ENCODE measurements at regions not wholly inside any gene's neighbourhood (a gene's known extent, or its start where the extent isn't known, plus 50 kb on each side); places are given as distances from the start of the nearest gene placed in this dataset.

DNA sequence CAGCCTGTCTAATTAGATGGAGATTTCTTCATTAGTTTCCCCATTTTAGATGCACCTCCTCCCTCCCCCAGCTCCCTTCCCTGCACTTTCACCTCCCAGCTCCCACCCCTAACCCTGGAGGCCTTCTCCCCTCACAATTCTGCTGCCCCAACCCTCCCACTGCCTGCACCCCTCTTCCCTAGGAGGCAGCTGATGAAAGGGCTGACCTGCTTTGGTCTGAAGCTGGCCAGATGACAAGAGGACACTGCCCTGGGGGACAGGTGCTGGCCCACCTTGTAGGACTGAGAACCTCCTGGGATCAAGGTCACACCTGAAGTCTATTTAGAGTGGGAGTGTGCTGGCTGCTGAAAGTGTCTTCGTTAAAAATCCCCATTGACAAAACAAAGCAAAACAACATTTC lies 259.4 kb downstream of the TLE3 start:
- TF ChIP-seq, protein P1, sequence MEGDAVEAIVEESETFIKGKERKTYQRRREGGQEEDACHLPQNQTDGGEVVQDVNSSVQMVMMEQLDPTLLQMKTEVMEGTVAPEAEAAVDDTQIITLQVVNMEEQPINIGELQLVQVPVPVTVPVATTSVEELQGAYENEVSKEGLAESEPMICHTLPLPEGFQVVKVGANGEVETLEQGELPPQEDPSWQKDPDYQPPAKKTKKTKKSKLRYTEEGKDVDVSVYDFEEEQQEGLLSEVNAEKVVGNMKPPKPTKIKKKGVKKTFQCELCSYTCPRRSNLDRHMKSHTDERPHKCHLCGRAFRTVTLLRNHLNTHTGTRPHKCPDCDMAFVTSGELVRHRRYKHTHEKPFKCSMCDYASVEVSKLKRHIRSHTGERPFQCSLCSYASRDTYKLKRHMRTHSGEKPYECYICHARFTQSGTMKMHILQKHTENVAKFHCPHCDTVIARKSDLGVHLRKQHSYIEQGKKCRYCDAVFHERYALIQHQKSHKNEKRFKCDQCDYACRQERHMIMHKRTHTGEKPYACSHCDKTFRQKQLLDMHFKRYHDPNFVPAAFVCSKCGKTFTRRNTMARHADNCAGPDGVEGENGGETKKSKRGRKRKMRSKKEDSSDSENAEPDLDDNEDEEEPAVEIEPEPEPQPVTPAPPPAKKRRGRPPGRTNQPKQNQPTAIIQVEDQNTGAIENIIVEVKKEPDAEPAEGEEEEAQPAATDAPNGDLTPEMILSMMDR (IDR thresholded peaks at IDR 0.05; ENCODE audit: control insufficient read depth, extremely low read depth, insufficient read depth): no peak
- DNase-seq (ENCODE audit: low read depth): no peak
- H3K4me3 ChIP-seq (ENCODE audit: low read depth, low read length): no peak overlapping the region

DNA sequence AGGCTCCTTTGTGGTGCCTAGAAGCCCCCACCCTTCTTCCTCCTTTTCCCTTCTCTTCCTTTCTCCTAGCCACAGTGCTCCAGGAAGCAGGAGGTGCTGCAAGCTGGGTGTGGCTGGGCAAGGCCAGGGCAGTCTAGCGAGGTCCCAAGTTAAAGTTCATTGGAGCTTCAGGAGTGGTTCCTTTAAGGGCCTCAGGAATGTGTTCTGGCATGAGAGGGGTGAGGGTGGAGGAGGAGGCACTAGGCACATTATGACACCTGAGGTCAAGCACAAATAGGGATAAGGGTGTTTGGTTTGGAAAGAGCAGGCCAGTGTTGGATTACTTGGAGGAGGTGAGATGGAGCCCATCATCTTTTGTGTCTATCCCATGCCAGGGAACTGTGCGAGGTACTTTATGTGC lies 258.7 kb downstream of the TLE3 start:
- no peak for DNase-seq (ENCODE audit: low read depth)
- no peak overlapping the region for H3K4me3 ChIP-seq (ENCODE audit: low read depth, low read length)
- TF ChIP-seq, protein P1 (IDR thresholded peaks at IDR 0.05; ENCODE audit: control insufficient read depth, extremely low read depth, insufficient read depth): no peak

DNA sequence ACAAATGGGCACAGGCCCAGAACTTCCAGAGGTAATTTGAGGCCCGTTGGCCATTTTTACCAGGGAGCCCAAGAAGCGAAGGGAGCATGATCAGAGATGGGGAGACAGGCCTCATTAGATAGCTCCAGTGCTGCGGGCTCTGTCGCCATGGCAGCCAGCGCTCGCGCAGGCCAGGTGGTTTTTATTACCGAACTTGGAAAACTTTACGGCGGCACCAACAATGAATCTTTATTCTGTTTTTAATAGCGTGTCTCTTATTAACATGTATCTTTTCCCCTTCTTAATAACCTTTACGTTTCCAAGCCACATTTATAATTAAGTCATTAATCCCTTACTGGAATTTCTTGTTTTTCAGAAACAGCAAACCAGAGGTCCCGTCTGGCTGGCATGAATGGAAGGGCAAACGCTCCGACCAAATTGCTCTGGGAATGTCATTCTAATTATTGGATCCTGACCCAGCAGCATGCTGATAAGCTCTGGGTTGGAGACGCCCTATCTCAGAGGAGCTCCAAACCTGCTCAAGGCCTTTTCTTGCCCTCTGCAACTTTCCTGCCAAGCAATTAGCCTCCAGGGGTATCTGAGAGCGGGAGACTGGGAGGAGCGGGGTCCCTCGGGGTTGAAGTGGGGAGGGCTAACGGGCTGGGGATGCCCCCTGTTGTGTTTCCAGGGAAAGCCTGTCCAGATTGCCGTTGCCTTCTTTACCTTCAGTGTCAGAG lies 256.4 kb downstream of the TLE3 start:
- no peak overlapping the region for H3K4me3 ChIP-seq (ENCODE audit: low read depth, low read length)
- TF ChIP-seq, protein P1 (IDR thresholded peaks at IDR 0.05; ENCODE audit: control insufficient read depth, extremely low read depth, insufficient read depth): no peak
- DNase-seq (ENCODE audit: low read depth): no peak

DNA sequence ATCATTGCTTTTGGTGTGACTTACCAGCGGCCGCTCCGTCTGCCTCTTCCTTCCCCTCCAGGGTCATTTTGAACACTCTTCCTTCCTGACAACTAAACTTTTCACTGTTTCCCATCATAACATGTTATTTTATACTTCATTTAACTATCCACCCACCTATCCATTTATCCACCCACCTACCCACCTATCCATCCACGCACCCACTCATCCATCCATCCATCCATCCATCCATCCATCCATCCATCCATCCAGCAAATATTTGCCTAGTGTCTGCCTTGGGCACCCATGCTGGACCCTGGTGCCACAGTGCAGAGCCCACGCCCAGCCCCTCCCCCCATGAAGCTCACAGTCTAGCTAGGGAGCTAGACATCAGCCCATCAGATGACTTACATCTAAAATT lies 254.9 kb downstream of the TLE3 start:
- H3K4me3 ChIP-seq (ENCODE audit: low read depth, low read length): no peak overlapping the region
- no peak for DNase-seq (ENCODE audit: low read depth)
- TF ChIP-seq, protein P1 (IDR thresholded peaks at IDR 0.05; ENCODE audit: control insufficient read depth, extremely low read depth, insufficient read depth): no peak

DNA sequence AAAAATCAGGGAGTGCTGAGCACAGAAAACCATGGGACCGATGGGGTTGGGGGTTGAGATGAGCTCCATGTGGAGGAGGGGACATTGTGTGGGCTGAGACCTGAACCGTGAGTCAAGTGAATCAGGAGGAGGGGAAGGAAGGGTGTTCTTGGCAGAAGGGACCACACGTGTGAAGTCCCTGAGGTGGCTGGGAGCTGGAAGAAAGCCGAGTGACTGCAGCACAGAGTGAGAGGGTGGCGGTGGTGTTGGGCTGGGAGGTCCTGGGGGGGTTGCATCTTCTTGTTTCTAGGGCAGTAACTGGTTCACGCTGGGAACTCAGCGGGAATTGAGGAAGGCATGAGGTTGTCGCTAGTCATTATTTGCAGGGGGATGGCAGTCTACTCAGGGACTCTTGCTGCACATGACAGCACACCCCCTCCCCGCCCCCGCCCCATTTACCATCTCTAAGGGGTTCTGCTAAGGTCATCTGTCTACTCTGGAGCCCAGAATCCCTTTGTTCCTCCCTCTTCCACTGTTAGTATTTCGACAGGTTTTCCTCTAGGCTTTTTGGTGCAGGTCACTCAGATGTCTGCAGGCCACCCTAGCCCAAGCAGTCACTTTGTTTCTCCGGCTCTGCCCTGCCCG lies 254.3 kb downstream of the TLE3 start:
- TF ChIP-seq, protein P1 (IDR thresholded peaks at IDR 0.05; ENCODE audit: control insufficient read depth, extremely low read depth, insufficient read depth): no peak
- no peak for DNase-seq (ENCODE audit: low read depth)
- no peak overlapping the region for H3K4me3 ChIP-seq (ENCODE audit: low read depth, low read length)

DNA sequence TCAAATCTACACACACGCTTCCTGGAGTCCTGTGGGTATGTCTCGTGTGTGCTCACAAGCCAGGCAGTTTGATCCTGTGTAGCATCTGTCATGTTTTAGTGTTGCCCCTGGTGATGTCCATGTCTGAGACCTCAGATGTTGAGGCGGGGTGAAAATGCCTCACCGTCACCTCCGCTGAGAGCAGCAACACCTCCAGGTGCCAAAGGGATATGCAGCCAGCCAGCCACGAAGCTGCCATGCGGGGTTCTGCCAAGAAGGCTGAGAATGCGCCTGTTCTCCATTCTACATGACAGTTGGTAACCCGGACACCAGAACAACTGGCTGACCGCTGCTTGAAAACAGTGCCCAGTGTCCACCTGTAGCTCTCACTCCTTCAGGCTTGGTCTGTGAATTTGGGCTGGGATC lies 253.8 kb downstream of the TLE3 start:
- TF ChIP-seq, protein P1 (IDR thresholded peaks at IDR 0.05; ENCODE audit: control insufficient read depth, extremely low read depth, insufficient read depth): no peak
- no peak for DNase-seq (ENCODE audit: low read depth)
- no peak overlapping the region for H3K4me3 ChIP-seq (ENCODE audit: low read depth, low read length)

DNA sequence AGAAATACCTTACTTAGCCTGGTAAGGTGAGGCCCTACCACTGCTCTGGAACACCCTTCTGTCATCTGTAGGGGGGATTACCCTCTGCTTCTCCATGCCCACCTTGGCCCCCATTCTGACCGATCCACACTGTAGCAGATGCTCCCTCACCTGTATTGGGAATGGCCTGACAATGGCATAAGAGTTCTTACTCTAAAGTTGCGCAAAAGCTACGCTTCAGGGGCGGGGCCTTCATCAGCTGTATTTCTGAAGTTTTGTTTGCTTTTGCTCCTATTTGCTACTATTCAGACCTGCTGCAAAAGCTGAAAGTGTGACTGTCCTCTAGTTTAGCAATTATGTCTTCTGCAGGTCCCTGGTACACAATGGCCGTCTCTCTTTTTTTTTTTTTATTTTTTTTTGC lies 252.6 kb downstream of the TLE3 start:
- no peak for DNase-seq (ENCODE audit: low read depth)
- no peak overlapping the region for H3K4me3 ChIP-seq (ENCODE audit: low read depth, low read length)
- TF ChIP-seq, protein P1 (IDR thresholded peaks at IDR 0.05; ENCODE audit: control insufficient read depth, extremely low read depth, insufficient read depth): no peak
